GM12878 (cell line): ENCODE measurements at regions not wholly inside any gene's neighbourhood (a gene's known extent, or its start where the extent isn't known, plus 50 kb on each side); places are given as distances from the start of the nearest gene placed in this dataset.

Experiments
- CTCF ChIP-seq, 3 experiments: IDR thresholded peaks in 2 of 3; conservative IDR thresholded peaks in 1 of 3; 2 replicates each; pipeline ENCODE4 v1.5.1; 2011; ENCODE audit warnings: low read depth in 3 of 3, low read length in 3 of 3, mild to moderate bottlenecking in 3 of 3, control low read depth in 2 of 3, moderate library complexity in 2 of 3, inconsistent platforms in 1 of 3, mixed read lengths in 1 of 3; ENCODE audit not compliant: control insufficient read depth in 2 of 3, insufficient read depth in 1 of 3; ENCODE audit errors: extremely low read depth in 1 of 3
- EZH2 ChIP-seq: IDR thresholded peaks from 2 replicates; pipeline ENCODE4 v1.6.1; 2012; ENCODE audit warnings: low read depth, mild to moderate bottlenecking, control low read depth, inconsistent platforms, low read length, borderline replicate concordance; ENCODE audit not compliant: control insufficient read depth
- RAD21 ChIP-seq: IDR thresholded peaks from 2 replicates; pipeline ENCODE4 v1.6.1; 2011; ENCODE audit warnings: mild to moderate bottlenecking, low read depth, low read length, moderate library complexity; ENCODE audit not compliant: insufficient read depth
- SUZ12 ChIP-seq: fragments of 200-600 bp; sonication (generic); IDR thresholded peaks from one replicate; pipeline ENCODE4 v1.6.1; 2018; ENCODE audit warnings: antibody characterized with exemption, mild to moderate bottlenecking; ENCODE audit not compliant: unreplicated experiment
- ZNF24 ChIP-seq: fragments of 450-650 bp; IDR thresholded peaks from 2 replicates; pipeline ENCODE4 v1.6.1; 2017; ENCODE audit warnings: antibody characterized with exemption, mild to moderate bottlenecking
- ZZZ3 ChIP-seq: IDR thresholded peaks from 2 replicates; pipeline ENCODE4 v1.6.1; 2011; ENCODE audit warnings: low read depth; ENCODE audit not compliant: control insufficient read depth, insufficient read length

- TF ChIP-seq ZNF24 (no peak), SUZ12 (no peak), CTCF (IDR thresholded peaks at IDR 0.05 in 2 of 3, conservative IDR thresholded peaks at IDR 0.05 in 1 of 3; ENCODE audit: control insufficient read depth in 2 of 3, extremely low read depth in 1 of 3, insufficient read depth in 1 of 3, low read depth in 3 of 3, low read length in 3 of 3) (no peak), ZZZ3 (no peak), RAD21 (no peak), EZH2 (no peak)
These were observed 61.0 kb upstream of the NEK6 start for GRCh38 chr9:124196814-124197176.
